HG03280 (cell line): ENCODE measurements at regions not wholly inside any gene's neighbourhood (a gene's known extent, or its start where the extent isn't known, plus 50 kb on each side); places are given as distances from the start of the nearest gene placed in this dataset.

Experiments used
- ATAC-seq: cut with Tn5 transposase; IDR thresholded peaks from one replicate; pipeline ENCODE4 v1.9.1; 2021; ENCODE audit warnings: mild to moderate bottlenecking, moderate library complexity; ENCODE audit not compliant: unreplicated experiment

DNA sequence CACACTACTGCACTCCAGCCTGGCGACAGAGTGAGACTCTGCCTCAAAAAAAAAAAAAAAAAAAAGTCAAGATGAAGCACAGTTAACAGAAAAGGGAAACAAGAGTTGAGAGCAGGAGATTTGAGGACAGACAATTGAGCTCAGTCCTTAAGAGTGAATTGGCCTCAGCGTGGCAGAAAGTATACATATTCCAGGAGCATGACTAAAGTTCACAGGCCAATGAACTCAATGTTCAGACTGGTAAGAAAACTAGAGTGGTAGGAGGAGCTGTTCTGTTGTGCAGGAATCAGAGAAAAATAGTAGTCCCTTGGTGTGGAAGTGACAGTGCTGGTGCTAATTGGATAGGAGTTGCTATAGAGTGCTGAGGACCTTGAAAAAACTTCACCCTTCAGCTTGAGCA lies 60.0 kb downstream of the NRN1 start:
- ATAC-seq: no peak

DNA sequence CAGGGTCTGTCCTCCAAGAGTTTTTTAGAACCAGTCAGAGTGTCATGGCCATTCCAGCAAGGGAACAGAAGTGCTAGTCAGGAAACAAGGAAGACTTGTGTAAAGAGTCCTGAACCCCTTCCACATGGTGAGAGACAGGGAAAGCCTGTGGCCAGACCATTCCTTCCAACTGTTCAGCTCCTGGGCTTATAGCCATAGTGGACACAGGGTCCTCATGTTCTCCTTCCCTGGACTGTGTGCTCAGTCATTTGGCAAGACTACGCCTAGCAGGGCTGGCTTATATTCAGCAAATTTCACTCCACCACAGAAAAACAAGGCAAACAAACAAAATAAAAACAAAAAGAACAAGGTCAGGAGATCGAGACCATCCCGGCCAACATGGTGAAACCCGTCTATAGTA lies 60.5 kb downstream of the NRN1 start:
- ATAC-seq: no peak

DNA sequence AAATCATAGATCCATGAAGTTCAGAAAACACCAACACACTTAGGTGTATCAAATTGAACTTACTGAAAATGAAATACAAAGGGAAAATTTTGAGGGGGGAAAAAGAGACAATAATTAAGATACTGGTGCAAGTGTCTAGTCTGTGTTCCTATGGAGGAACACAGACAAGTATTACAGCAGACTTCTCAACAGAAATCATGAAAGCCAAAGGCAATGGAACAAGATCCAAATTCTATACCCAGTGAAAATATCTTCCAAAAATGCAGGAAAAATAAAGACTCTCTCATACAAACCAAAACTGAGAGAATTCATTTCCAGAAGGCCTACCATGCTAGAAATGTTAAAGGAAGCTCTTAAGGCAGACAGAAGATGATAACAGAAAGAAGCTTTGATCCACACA lies 63.1 kb downstream of the NRN1 start:
- no peak for ATAC-seq

DNA sequence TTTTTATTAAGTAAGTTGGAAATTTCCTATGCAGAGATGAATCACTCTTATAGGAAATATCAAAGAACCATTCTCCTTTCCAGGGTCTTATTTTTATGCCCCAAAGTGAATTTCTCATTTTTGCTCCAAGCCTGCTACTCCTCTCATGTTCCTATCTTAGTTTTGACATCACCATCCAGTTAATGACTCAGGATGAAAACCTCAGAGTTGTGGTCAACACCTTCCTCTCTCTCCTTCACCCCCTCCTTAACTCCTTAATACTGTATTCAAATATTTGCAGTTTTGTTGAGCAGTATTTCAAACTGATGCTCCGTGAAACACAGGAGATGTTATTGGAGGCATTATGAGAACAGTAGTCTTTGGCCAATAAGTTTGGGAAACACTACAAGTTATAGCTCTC lies 64.1 kb downstream of the NRN1 start:
- no peak for ATAC-seq

DNA sequence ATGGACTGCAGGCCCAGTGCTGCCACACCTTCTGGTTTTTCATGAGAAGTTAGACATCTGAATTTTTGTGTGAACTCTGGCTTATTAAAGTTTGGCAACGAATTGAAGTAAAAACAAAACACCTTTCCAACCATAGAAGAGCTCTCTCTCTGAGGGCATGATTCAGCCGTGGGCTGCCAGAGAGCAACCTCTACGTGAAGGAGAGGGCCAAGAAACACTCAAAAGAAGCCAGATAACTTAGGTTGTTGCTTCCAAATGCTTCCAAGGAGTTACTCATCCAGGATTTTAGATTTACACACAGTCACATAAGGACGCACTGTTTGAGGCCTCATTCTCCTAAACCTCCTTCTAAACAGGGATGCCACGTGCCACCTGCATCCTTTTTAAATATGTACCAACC lies 65.5 kb downstream of the NRN1 start:
- no peak for ATAC-seq

DNA sequence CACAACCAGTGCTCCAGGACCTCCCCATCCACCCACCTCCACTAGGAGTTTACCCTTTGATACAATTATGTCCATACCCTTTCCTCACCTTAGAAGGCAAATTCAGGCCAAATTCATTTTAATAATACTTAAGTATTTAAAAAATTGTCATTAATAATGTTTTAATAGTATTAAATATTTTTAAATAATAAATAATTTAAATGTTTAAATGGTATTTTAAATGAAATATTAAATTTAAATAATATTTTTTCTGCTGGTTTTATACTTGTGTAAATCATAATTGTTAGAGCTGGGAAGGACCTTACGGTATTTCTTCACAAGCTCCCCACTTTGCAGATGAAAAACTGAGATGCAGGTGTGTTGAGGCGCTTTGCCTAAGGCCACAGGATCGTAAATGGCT lies 67.8 kb downstream of the NRN1 start:
- no peak for ATAC-seq

DNA sequence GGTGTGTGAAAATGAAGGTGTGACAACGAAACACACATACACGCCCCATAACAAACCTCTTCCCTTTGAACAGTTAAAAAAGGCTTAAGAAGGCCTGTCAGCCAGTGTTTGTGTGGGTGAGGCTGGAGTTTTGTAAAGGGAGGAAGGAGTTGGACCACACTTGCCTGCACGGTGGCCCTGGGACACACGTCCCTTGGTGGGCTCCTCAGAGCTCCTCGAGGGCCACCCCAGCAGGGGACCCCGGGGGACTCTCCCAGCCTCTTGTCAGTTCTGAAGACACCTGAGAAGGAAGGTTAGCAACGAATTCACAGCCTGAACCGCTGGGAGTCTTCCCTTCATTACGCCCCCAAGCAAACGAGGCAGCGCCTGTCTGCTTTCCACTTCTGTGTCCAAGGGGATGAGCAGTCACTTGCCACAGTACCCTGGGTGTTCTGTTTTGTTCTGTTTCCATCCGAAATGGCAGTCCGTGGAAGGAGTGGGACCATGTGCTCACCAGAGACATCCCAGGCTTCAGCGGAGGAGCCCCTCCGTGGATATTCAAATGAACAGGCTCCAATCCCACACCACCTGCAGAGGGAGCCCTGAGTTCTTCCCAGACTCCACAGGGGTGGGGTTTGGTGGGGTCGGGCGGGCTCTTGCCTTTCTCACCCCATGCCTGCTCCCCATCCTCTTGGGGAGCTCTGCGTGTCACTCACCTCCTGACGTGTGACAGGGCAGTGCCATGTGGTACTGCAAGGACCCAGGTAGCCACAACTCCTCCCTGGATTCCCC lies 68.6 kb downstream of the NRN1 start:
- ATAC-seq: no peak

DNA sequence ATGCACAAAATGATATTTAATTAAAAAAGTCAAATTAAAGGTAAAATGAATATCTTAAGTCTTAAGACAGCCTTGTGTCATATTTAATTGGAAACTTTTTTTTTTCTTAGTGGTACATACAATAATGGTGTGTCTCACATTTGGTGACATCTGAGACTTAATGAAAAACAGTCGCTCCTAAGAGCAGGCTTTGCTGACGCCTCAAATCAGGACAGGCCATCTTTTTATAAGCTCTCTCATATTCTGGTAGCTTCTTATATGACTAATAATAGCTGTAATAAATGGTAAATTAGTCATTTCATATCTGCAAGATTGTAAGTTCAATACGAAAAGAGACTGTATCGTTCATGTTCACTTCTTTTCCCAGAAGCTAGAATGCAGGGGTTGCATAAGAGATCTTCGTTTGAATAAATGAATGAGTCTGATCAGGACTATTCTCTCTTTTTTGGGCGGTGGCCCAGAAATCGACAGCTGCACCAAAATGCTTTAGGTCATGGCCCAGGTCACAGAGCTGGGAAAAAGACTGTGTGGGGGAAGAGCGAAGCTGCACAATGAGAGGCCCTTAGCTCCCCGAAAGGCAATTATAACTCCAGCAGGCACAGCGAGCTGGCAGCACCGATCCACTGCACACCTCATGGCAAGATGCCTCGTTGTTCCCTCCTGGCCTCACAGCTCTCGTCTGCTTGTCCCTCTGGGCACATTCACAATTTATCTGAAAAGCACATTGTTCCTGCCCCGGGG lies 69.4 kb downstream of the NRN1 start:
- no peak for ATAC-seq

DNA sequence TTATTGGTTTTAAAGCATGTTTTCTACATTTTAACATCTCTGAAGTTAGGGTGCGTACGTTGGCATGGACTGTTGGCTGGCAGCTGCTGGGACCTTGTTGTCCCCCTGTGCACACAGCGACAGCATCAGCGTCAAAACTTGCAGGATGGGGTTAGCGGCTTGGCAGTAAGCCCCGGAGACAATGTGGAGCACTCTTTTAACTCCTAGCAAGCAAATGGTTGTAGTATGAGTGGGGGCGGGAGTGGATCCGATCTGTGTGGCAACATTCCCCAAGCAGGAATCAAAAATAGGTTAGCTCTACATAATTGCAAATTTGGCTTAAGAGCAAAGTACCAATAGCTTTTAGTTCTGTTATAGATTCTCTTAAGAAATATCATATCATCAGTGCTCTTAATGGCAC lies 70.1 kb downstream of the NRN1 start:
- no peak for ATAC-seq

DNA sequence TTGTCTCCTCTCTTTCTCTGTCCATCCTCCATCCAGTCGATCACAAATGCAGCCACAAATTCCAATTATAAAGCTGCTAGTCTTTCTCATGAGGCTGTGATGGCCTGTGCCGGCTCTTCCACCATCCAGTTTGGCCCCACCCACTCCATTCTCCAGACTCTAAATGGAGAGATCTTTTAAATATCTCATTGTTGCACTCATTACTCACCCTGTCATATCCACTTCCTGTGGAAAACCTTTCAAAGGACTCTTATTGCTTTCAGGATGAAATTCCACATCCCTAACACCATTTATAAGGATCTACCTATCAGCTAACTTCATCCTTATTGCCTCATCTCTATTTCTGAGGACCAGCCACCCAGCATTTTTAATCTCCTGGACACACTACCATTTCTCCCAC lies 70.6 kb downstream of the NRN1 start:
- ATAC-seq: no peak

DNA sequence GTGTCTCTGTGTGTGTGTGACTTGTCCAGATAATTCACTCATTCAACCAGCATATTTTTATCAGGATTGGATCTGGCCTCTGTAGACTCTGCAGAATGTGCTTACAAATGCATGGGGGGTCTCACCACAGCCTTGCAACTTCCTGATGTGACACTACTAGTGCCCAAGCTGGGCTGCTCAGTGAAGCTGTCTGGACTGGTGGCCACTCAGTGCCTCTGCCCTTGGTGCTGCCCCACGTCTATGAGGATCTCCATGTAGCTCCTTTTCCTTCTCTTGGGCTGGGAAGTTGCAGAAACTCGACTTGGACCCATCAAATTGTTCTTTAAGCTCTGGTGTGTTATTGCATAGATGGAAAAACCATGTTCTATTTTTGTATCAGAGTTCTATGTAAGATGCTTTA lies 75.8 kb downstream of the NRN1 start:
- no peak for ATAC-seq

DNA sequence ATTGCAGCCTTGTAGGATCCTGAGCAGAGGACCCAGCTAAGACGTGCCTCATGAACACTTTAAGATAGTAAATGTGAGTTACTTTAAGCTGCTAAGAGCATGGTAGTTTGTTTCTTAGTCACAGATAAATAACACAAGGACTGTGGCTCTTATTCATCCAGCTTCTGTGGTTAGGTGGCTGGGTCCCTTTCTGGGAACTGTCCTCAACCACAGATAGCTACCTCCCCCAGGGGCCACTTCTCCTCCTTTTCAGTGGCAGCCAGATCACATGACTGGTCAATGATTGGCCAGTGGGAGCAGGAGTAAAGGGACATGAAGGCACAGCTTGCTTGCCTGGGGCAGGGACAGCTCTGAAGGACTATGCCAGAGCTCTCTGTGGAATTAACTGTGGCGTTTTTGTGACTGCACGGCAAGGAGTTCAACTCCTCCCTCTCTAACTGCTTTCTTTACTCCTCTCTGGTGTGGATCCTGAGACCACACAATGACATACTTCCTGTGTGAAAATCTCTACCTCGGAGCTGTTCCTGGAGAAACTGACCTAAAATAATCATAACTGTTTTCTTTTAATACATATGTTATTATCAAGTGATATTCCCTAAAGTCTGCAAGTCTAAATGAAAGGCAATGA lies 76.5 kb downstream of the NRN1 start:
- ATAC-seq: no peak

DNA sequence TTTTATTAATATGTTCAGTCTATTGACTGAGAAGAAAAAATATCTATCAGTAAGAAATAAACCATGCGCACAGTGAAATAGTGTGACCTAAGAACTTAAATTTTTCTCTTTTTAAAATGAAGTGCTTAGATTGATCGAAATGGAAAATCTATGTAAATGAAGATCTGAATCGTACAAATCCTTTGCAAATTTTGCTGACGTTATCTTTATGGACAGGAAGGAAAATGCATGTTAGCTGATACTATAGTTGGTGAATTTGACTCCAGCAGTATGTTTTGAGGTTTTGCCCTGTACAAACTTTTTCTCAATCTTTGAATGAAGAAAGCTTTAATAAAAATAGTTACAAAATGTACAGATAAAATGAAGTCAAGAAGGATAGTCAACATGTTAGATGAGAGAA lies 82.9 kb downstream of the NRN1 start:
- no peak for ATAC-seq

DNA sequence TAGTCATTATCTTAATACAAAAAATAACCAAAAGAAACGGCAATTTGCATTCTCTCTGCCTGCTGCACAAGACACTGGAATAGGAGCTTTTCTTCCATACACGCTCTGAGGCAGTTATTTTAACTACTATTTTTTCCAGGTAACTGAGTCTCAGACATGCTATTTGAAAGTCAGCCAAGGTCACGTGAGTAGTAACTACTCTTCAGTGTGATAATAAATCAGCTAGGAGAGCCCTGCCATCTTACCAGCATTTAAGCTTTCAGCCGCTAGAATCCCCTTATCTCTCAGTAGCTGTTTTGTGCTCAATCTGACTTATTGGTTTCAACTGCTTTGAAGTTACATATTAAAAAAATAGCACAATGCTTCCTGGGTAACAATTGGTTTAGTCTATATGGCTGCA lies 84.5 kb downstream of the NRN1 start:
- ATAC-seq: no peak

DNA sequence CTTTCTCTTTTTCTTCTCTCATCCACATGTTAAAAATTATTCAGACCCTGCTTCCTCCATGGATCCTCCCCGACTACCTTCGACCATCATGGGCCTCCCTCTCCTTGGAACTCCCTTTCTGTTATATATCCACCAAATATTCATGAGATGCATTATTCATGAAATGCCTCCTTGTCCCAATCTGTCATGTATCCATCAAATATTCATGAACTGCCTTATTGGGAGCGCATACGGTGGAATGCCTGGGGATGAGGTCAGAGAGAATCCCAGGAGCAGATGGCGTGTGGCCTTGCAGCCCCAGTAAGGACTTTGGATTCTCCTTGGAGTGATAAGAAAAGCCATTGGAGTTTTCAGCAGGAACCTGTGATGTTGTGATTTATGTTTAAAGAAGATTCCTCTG lies 97.0 kb downstream of the NRN1 start:
- ATAC-seq: no peak

DNA sequence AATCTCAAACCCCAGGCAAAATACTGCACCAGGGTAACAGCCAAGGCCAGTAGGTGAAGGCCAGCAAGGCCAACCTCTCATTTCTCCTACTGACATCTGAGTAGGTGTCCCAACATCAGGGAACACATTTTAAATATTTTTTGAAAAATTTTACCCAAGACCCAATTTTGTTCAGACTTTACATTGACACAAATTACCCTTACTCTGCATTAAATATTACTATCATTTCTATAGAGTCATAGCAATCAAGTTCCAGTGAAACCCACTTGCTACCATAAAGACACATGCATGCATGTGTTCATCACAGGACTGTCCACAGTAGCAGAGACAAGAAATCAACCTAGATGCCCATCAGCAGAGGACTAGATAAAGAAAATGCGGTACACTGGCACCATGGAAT lies 99.9 kb downstream of the NRN1 start:
- ATAC-seq: no peak

DNA sequence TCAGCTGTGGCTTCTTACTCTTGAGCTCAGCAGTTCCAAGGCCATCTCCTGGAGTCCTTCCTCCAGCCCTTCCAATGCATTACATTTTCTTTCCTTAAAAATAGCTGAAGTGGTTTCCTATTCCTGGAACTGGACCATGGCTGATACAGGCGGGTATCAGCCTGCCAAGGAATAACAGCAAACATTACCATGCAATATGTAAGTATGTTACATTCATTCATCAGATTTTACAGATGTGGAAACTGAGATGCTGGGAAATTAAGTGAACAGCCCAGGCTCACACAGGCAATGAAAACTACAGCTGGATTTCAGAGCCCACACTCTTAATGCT lies 100.4 kb downstream of the NRN1 start:
- ATAC-seq: no peak

DNA sequence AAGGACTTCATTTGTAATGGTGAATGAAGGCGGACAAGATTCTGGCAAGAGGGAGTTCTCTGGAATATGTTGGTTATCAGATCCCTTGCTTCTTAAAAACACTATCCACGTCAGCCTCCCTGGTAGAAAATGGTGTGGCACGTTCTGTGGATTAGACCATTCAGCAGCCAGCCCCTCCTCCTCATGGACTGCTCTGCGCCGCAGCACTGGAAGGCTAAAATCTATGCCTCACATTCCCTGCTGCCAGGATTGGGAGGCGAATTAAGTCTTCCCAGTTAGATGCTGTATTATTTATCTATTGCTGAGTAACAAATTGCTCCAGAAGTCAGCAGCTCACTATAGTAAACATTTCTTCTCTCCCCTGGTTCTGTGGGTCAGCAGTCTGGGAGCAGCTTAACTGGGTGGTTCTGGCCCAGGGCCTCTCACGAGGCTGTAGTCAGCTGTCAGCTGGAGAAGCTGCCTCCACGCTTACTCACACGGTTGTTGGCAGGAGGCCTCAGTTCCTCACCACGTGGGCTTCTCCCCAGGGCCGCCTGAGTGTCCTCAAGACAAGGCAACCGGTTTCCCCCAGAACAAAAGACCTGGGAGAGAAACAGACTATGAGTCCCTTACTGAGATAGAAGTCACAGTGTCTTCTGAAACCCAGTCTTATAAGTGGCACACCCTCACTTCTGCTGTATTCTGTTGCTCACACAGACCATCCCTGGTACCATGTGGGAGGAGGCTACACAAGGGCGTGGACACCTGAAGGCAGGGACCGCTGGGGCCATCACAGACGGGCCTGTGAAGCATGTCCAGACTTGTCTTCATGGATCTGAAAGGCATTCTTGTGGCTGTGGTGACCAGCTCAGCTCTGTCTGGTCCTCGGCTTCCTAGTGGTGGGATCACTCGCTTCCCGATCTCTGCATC lies 101.0 kb downstream of the NRN1 start:
- ATAC-seq: no peak

DNA sequence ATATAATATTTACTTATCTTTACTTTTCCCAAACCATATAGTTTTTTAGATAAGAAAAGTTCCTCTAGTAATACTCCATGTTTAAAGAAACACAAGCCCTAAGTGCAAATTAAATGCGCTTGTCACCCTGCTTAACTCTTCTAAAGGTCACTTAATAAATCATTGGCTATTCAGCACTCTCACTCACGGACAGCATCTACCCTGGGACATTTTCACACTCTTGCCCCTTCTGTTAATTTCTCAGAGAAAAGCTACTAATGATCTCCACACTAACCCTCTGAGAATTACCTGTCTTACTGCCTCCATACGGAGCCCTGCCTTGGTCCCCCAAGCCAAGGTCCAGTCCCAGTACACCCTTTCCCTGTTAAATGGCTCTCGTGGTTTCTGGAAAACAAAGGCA lies 102.2 kb downstream of the NRN1 start:
- ATAC-seq: no peak

DNA sequence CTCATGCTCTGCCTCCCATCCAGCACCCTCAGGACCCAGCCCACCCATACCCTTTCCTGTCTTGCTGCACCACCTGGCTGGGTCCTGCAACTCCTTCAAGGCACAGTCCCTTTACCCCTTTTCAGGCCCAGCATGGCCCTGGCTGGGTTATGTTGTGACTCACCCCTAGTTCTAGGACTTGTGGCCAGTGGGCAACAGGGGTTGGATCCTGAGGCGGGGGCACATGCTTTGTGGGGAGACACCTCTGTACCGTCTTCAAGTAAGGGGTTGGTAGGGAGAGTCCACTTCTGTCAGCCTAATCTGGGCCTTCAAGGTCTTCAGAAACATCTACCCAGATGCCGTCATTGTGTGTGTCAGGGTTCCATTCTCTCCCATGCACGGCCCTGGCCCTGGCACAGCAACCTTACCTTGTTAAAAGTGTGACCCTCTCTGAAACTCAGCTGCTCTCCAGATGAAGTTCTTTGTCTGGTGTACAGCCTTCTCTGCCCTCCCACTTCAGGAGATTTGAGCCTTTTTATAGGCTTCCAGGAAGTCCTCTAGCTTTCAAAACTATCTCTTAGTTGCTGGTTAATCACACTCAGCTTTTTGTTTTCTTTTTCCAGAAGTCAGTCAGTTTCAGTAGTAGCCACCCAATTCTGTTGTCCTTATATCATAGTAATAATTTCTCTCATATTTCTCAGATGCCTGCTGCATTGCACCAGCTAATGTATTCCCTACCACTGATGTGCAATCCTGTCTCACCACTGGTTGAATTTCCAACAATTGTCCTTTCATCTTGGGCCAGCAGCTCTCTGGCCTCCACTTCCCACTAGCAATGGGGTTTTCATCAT lies 107.3 kb downstream of the NRN1 start:
- no peak for ATAC-seq
